A549 (cell line): ENCODE measurements at regions not wholly inside any gene's neighbourhood (a gene's known extent, or its start where the extent isn't known, plus 50 kb on each side); places are given as distances from the start of the nearest gene placed in this dataset.

Experiments used
- ATAC-seq, 2 experiments: fragments of 200-7000 bp in 1 of 2; fragments of >200 bp in 1 of 2; cut with Nextera tagmentation in 1 of 2; cut with Tn5 transposase in 1 of 2; 3 replicates each; pipeline versions ENCODE4 v1.8.0 to v1.9.1; 2018 to 2020; ENCODE audit warnings: mild to moderate bottlenecking in 1 of 2, moderate library complexity in 1 of 2
- CTCF ChIA-PET: fragments of 300-600 bp; sonication (Branson Sonifier 250); formaldehyde crosslinking; extraction: SDS; loops from one replicate; lab custom pipeline; 2021; ENCODE audit warnings: antibody characterized with exemption, inconsistent platforms; lab: Yijun Ruan, JAX
- POLR2A ChIA-PET: fragments of 350-600 bp; formaldehyde crosslinking; extraction: SDS; loops from one replicate; lab custom pipeline; 2021; ENCODE audit warnings: antibody characterized with exemption, inconsistent platforms; lab: Yijun Ruan, JAX
- DNase-seq, 2 experiments: peaks; one replicate each; pipeline versions ENCODE4 v3.0.0 to v3.0.0-alpha.2; 2011 to 2016; ENCODE audit warnings: low read depth in 1 of 2, low spot score in 1 of 2
- FAIRE-seq: peaks from 2 replicates; lab custom pipeline; 2011; peaks lifted over from hg19 to GRCh38; lab: Jason Lieb, UNC
- H3K27ac ChIP-seq, 2 experiments: fragments of >200 bp; sonication (Bioruptor Twin); formaldehyde crosslinking; 3 replicates each; pipeline ENCODE4 v1.5.1; 2016 to 2017
- H3K4me1 ChIP-seq: fragments of >200 bp; sonication (Bioruptor Twin); formaldehyde crosslinking; 3 replicates; pipeline ENCODE4 v1.6.1; 2016
- H3K4me2 ChIP-seq: fragments of >200 bp; sonication (Bioruptor Twin); formaldehyde crosslinking; 3 replicates; pipeline ENCODE4 v1.6.1; 2016
- H3K4me3 ChIP-seq: fragments of >200 bp; sonication (Bioruptor Twin); formaldehyde crosslinking; 3 replicates; pipeline ENCODE4 v1.5.1; 2016
- H3K9me3 ChIP-seq: fragments of >200 bp; sonication (Bioruptor Twin); formaldehyde crosslinking; 3 replicates; pipeline ENCODE4 v1.6.1; 2016
- BHLHE40 ChIP-seq: IDR thresholded peaks from 2 replicates; pipeline ENCODE4 v1.6.1; 2012; ENCODE audit warnings: low read depth, low read length, inconsistent platforms
- CBX8 ChIP-seq: fragments of 200-600 bp; sonication (generic); IDR thresholded peaks from 2 replicates; pipeline ENCODE4 v1.6.1; 2016
- CHD2 ChIP-seq: fragments of 150-350 bp; IDR thresholded peaks from 2 replicates; pipeline ENCODE4 v1.6.1; 2014; ENCODE audit warnings: low read length; ENCODE audit not compliant: partially characterized antibody
- EHMT2 ChIP-seq: fragments of 200-600 bp; sonication (generic); IDR thresholded peaks from 2 replicates; pipeline ENCODE4 v1.6.1; 2016; ENCODE audit warnings: antibody characterized with exemption, low read depth, mild to moderate bottlenecking, moderate library complexity
- JUN ChIP-seq, 2 experiments: fragments of >200 bp; sonication (Bioruptor Twin); formaldehyde crosslinking; IDR thresholded peaks; 2 replicates in 1 of 2; 3 replicates in 1 of 2; pipeline ENCODE4 v1.6.1; 2016 to 2017
- JUNB ChIP-seq: fragments of >200 bp; sonication (Bioruptor Twin); formaldehyde crosslinking; IDR thresholded peaks from 2 replicates; pipeline ENCODE4 v1.6.1; 2016
- KDM1A ChIP-seq: fragments of 200-600 bp; sonication (generic); IDR thresholded peaks from 2 replicates; pipeline ENCODE4 v1.6.1; 2016; ENCODE audit warnings: low read depth, mild to moderate bottlenecking
- KDM5A ChIP-seq: fragments of 200-600 bp; sonication (generic); IDR thresholded peaks from 2 replicates; pipeline ENCODE4 v1.6.1; 2016; ENCODE audit warnings: antibody characterized with exemption, mild to moderate bottlenecking
- MYC ChIP-seq: IDR thresholded peaks from 2 replicates; pipeline ENCODE4 v1.6.1; 2012; ENCODE audit warnings: mild to moderate bottlenecking, inconsistent platforms, low read length, improper control_type of control experiment, borderline replicate concordance
- NPAS2 ChIP-seq: fragments of 250-450 bp; sonication (Bioruptor Pico); IDR thresholded peaks from 2 replicates; pipeline ENCODE4 v1.8.0; 2022; ENCODE audit warnings: mild to moderate bottlenecking, moderate library complexity, borderline replicate concordance
- PHF8 ChIP-seq: fragments of 200-600 bp; sonication (generic); IDR thresholded peaks from 2 replicates; pipeline ENCODE4 v1.6.1; 2016; ENCODE audit warnings: low read depth, mild to moderate bottlenecking, antibody characterized with exemption, moderate library complexity, borderline replicate concordance
- POLR2AphosphoS2 ChIP-seq: conservative IDR thresholded peaks from 2 replicates; pipeline ENCODE4 v1.6.1; 2012; ENCODE audit warnings: low read length, improper control_type of control experiment, inconsistent platforms
- RAD21 ChIP-seq, 2 experiments: fragments of >200 bp in 1 of 2; sonication (Bioruptor Twin) in 1 of 2; formaldehyde crosslinking in 1 of 2; IDR thresholded peaks in 1 of 2; conservative IDR thresholded peaks in 1 of 2; 2 replicates in 1 of 2; 3 replicates in 1 of 2; pipeline ENCODE4 v1.6.1; 2012 to 2018; ENCODE audit warnings: inconsistent platforms in 1 of 2
- RARB ChIP-seq: fragments of 250-450 bp; sonication (Bioruptor Pico); IDR thresholded peaks from 2 replicates; pipeline ENCODE4 v1.8.0; 2021; ENCODE audit warnings: mild to moderate bottlenecking, moderate library complexity
- RCOR1 ChIP-seq: fragments of 150-350 bp; IDR thresholded peaks from 2 replicates; pipeline ENCODE4 v1.6.1; 2014; ENCODE audit warnings: antibody characterized with exemption, low read length, low read depth
- RFX5 ChIP-seq: fragments of 450-650 bp; IDR thresholded peaks from 2 replicates; pipeline ENCODE4 v1.7.1; 2014; ENCODE audit warnings: antibody characterized with exemption, mild to moderate bottlenecking, moderate library complexity
- SREBF2 ChIP-seq: fragments of 450-650 bp; IDR thresholded peaks from 2 replicates; pipeline ENCODE4 v1.6.1; 2014; ENCODE audit warnings: mild to moderate bottlenecking, moderate library complexity
- TFCP2L1 ChIP-seq: fragments of 250-450 bp; sonication (Bioruptor Pico); IDR thresholded peaks from 2 replicates; pipeline ENCODE4 v1.5.0; 2021; ENCODE audit warnings: mild to moderate bottlenecking
- USF2 ChIP-seq: fragments of 450-650 bp; IDR thresholded peaks from 2 replicates; pipeline ENCODE4 v1.6.1; 2014; ENCODE audit warnings: antibody characterized with exemption
- ZNF302 ChIP-seq: fragments of 250-450 bp; sonication (Bioruptor Pico); IDR thresholded peaks from 2 replicates; pipeline ENCODE4 v1.9.0; 2021; ENCODE audit warnings: inconsistent platforms, mild to moderate bottlenecking, moderate library complexity
- ZSCAN20 ChIP-seq: fragments of 250-450 bp; sonication (Bioruptor Pico); IDR thresholded peaks from 2 replicates; pipeline ENCODE4 v1.8.0; 2022; ENCODE audit warnings: mild to moderate bottlenecking, moderate library complexity
- WGBS: methylation state at CpG from one replicate; pipeline ENCODE4 v1.1.6; 2017; ENCODE audit errors: missing lambda C conversion rate; 5-methylcytosine and 5-hydroxymethylcytosine counted together
- TF ChIP-seq, protein P1 (sequence below): IDR thresholded peaks from 2 replicates; pipeline ENCODE4 v1.6.1; 2012
- TF ChIP-seq, protein P2 (sequence below): fragments of 250-450 bp; sonication (Bioruptor Pico); IDR thresholded peaks from 2 replicates; pipeline ENCODE4 v1.5.0; 2021; ENCODE audit warnings: mild to moderate bottlenecking, moderate library complexity, borderline replicate concordance

GRCh38 chr18:38576349-38576748, 1010.8 kb upstream of the CELF4 start:
- no peaks in the 10 kb centered on the region for H3K4me1 ChIP-seq
- no peak overlapping the region for H3K4me3 ChIP-seq
- no peak overlapping the region for H3K4me2 ChIP-seq
- H3K9me3 ChIP-seq = no peaks in the 10 kb centered on the region
- ChIA-PET CTCF (no interaction called here), POLR2A (no interaction called here)
- FAIRE-seq (no peak), DNase-seq (no peak), ATAC-seq (no peak)
- 3% methylated on average over 1 of the region's 1 CpG for WGBS
- TF ChIP-seq ZSCAN20 (CRISPR knock-in tag) (no peak), RARB (CRISPR knock-in tag) (no peak), JUNB (no peak), NPAS2 (CRISPR knock-in tag) (no peak), TFCP2L1 (CRISPR knock-in tag) (no peak), RFX5 (no peak), KDM5A (no peak), ZNF302 (CRISPR knock-in tag) (no peak), EHMT2 (no peak), RAD21 (conservative IDR thresholded peaks at IDR 0.05 in 1 of 2, IDR thresholded peaks at IDR 0.05 in 1 of 2) (no peak), KDM1A (no peak), MYC (no peak), USF2 (no peak), JUN (IDR thresholded peaks at IDR 0.05) (no peak)
- TF ChIP-seq, protein P1, sequence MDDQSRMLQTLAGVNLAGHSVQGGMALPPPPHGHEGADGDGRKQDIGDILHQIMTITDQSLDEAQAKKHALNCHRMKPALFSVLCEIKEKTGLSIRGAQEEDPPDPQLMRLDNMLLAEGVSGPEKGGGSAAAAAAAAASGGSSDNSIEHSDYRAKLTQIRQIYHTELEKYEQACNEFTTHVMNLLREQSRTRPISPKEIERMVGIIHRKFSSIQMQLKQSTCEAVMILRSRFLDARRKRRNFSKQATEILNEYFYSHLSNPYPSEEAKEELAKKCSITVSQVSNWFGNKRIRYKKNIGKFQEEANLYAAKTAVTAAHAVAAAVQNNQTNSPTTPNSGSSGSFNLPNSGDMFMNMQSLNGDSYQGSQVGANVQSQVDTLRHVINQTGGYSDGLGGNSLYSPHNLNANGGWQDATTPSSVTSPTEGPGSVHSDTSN = no peak
- TF ChIP-seq, protein P2, sequence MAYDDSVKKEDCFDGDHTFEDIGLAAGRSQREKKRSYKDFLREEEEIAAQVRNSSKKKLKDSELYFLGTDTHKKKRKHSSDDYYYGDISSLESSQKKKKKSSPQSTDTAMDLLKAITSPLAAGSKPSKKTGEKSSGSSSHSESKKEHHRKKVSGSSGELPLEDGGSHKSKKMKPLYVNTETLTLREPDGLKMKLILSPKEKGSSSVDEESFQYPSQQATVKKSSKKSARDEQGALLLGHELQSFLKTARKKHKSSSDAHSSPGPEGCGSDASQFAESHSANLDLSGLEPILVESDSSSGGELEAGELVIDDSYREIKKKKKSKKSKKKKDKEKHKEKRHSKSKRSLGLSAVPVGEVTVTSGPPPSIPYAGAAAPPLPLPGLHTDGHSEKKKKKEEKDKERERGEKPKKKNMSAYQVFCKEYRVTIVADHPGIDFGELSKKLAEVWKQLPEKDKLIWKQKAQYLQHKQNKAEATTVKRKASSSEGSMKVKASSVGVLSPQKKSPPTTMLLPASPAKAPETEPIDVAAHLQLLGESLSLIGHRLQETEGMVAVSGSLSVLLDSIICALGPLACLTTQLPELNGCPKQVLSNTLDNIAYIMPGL (CRISPR knock-in tag) = no peak
- TF ChIP-seq, all 56 proteins: peak for 0
- no peak overlapping the region for H3K27ac ChIP-seq

GRCh38 chr18:38575648-38576047, 1010.0 kb upstream of the CELF4 start:
- FAIRE-seq = no peak
- ATAC-seq = no peak
- DNase-seq = no peak
- H3K4me2 ChIP-seq = no peak overlapping the region
- H3K4me1 ChIP-seq = no peaks in the 10 kb centered on the region
- WGBS = 0% methylated on average over 2 of the region's 2 CpGs
- ChIA-PET CTCF (interaction anchor here (0.6 kb wide), 1 partner anchor 21 kb away, joined by 3 read pairs; no protein-coding TSS in a partner anchor), POLR2A (no interaction called here)
- no peaks in the 10 kb centered on the region for H3K9me3 ChIP-seq
- no peak for TF ChIP-seq PHF8
- TF ChIP-seq SREBF2 = no peak
- no peak for TF ChIP-seq RCOR1
- no peak for TF ChIP-seq CBX8
- no peak for TF ChIP-seq POLR2AphosphoS2
- no peak for TF ChIP-seq CHD2
- TF ChIP-seq JUN (IDR thresholded peaks at IDR 0.05) = no peak
- no peak for TF ChIP-seq BHLHE40
- no peak overlapping the region for H3K4me3 ChIP-seq
- no peak overlapping the region for H3K27ac ChIP-seq
